NCI-H2196 (cell line): ENCODE measurements at regions not wholly inside any gene's neighbourhood (a gene's known extent, or its start where the extent isn't known, plus 50 kb on each side); places are given as distances from the start of the nearest gene placed in this dataset.

ENCODE experiments used
- DNase-seq: peaks from one replicate; lab custom pipeline; 2025; ENCODE audit not compliant: unreplicated experiment; lab: John Stamatoyannopoulos, UW

- DNase-seq, result peak; percentile 1
Measured at GRCh38 chr3:6799264-6799915, 61.5 kb upstream of the GRM7 start.

- no peak for DNase-seq
Measured at GRCh38 chr3:6803619-6804018, 57.3 kb upstream of the GRM7 start.

DNA sequence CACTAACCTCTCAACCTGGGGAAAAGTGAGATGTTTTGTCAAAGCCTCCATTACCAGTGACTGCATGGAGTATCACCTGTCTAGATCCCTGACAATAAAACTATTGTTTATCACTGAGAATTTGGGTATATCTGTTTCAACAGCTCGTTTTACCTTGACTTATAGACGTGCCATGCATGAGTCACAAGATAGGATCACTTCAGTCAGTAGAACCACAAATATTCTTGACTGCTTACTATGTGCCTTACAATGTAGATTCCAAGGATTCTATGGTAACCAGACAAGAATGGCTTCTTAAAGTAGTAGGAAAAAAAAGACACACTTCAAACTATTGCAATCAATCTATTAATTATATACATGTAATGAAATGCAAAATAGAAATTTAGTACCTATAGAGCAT is 55.7 kb upstream of the GRM7 start:
- DNase-seq, result no peak

DNA sequence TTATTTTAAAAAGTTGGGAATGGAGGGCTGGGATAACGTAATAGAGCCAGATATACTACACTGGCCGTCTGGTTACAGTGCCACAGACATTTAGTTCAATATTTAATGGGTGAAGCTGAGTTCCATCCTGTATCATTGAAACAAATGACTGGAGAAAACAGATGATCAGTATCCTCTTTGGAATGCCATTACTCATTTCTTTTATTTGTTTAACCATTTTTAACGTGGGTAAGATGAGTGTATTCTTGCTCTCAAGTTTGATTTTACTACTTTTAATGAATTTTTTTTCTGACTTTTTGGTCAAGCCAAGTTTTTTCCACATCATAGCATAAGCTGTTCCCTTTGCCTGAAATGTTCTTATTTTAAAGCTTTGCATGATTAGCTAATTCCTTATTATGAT is 53.9 kb upstream of the GRM7 start:
- DNase-seq, result no peak

DNA sequence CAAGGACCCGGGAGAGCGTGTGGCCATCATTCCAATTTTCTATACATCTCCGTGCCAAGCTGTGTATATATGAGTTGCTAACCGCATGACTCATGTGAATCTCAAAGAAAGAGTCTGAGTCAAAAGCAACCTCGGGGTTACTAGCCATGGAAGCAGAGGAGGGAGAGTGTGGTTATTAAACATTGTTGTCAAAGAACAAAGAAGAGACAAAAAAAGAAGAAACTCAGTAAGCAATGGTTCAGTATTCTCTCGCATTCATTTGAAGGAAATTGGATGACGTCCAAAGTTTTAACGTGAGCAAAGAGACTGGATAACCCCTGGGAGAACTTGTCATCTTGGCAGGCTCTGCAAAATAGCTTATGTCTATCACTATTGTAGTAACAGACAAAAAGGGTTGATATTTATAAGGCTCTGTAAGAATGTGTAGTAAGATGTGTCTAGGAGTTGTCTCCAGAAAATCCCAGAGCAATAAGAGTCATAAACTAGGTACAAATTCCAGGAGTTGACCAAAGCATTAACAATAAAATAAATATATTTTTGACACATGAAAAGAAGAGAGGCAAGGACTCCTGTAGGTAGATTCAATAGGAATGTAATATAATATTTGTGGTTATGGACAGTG is 52.8 kb upstream of the GRM7 start:
- no peak for DNase-seq

- DNase-seq, result no peak
Measured at GRCh38 chr3:6809349-6809748, 51.6 kb upstream of the GRM7 start.
